ENCODE measurements at regions not wholly inside any gene's neighbourhood (a gene's known extent, or its start where the extent isn't known, plus 50 kb on each side); places are given as distances from the start of the nearest gene placed in this dataset.

DNA sequence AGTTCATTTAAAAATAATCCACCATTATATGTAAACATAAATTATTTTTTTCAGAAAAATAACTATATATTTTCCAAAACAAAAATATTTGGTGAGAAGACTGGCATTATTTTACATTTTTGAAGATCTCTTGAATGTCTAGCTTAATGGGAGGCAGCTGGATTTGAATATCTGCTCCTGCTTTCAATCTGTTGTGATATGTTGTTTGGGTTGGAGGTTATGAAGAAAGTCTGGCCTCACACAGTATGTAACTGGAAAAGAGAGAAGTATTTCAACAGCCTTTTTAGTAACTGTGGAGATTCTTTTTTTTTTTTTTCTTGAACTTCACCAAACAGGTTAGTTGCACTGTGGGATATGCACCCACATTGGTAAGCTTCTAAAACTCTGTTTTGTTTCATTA is 84.7 kb upstream of the SLIT3 start:
- no peak for TF ChIP-seq EZH2 (IDR thresholded peaks at IDR 0.05; ENCODE audit: borderline replicate concordance, low read depth, low read length, poor library complexity, severe bottlenecking)
- no peak for TF ChIP-seq CTCF (conservative IDR thresholded peaks at IDR 0.05; ENCODE audit: low read depth, low read length)

Data from A673 (cell line).